Peyer's patch (tissue), 4 donors: ENCODE measurements at regions not wholly inside any gene's neighbourhood (a gene's known extent, or its start where the extent isn't known, plus 50 kb on each side); places are given as distances from the start of the nearest gene placed in this dataset.

ENCODE experiments used
- POLR2A ChIP-seq, 2 donors: fragments of 450-650 bp; IDR thresholded peaks; one replicate each; pipeline ENCODE4 v1.5.1; 2017; ENCODE audit warnings: antibody characterized with exemption in 2 of 2, mild to moderate bottlenecking in 2 of 2, moderate library complexity in 2 of 2
- TF ChIP-seq, protein P1 (sequence below), 6 experiments: fragments of 450-650 bp in 4 of 6; fragments of 200-600 bp in 2 of 6; sonication (generic) in 1 of 6; IDR thresholded peaks; one replicate each; pipeline ENCODE4 v1.5.1; 2017 to 2019; ENCODE audit warnings: antibody characterized with exemption in 6 of 6, mild to moderate bottlenecking in 3 of 6, moderate library complexity in 1 of 6

DNA sequence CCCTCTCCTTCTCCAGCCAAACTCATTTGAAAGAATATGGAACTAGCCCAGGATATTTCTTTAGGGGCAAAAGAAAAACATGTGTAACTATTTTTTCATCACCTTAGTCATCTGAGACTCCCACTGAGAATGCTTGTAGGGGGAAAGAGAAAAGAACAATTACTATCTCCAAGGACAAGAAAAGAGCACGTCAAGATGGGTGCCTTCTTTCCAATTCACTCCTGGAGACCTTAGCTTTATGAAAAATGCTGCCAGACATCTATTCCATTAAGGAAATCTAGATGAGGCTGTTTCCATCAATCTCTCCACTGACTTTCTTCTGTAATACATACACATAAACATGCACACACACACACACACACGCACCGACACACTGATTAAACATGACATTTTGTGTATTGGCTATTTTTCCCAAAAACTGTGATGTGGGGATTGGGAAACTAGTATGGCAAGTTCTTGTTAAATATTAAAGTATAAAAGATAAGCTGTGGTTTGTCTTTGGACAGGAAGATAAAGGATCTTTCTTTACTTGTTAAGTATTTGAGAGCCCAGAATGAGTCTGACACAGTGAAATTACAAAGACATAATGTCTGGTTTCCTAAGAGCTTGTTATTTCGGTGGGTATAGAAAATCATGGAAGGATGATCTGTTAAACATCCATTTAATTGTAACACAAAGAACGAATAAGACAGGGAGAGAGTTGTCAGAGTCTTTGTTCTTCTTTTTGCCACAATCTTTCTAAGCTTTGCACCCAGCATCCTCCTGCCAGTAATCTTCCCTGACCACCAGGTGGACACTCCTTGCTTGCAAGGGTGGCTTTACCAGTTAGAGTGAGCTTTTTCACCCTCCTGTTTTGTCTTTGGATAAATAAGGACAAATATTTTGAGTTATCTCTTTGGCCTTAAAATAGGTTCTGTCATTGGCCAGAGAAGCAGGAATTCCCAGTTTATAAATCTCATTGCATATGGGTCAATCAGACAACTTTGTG, 177.3 kb upstream of the TMEM72 start:
- TF ChIP-seq, protein P1, sequence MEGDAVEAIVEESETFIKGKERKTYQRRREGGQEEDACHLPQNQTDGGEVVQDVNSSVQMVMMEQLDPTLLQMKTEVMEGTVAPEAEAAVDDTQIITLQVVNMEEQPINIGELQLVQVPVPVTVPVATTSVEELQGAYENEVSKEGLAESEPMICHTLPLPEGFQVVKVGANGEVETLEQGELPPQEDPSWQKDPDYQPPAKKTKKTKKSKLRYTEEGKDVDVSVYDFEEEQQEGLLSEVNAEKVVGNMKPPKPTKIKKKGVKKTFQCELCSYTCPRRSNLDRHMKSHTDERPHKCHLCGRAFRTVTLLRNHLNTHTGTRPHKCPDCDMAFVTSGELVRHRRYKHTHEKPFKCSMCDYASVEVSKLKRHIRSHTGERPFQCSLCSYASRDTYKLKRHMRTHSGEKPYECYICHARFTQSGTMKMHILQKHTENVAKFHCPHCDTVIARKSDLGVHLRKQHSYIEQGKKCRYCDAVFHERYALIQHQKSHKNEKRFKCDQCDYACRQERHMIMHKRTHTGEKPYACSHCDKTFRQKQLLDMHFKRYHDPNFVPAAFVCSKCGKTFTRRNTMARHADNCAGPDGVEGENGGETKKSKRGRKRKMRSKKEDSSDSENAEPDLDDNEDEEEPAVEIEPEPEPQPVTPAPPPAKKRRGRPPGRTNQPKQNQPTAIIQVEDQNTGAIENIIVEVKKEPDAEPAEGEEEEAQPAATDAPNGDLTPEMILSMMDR (IDR thresholded peaks at IDR 0.05) = peak in 1 of 6 experiments; percentile 8
- TF ChIP-seq POLR2A (IDR thresholded peaks at IDR 0.05) = no peak
